Motor neuron (in vitro differentiated cells): ENCODE measurements at regions not wholly inside any gene's neighbourhood (a gene's known extent, or its start where the extent isn't known, plus 50 kb on each side); places are given as distances from the start of the nearest gene placed in this dataset.
"Not testable (repeated sequence)": the region's sequence is repeated elsewhere in the genome, so short reads cannot be mapped to it uniquely, and the experiment has no call there.

Experiments used
- ATAC-seq, 8 experiments: fragments of 200-7000 bp; cut with Tn5 transposase; replicated peaks in 6 of 8; 2 replicates each; pipeline ENCODE4 v1.8.0; 2021; ENCODE audit warnings: mild to moderate bottlenecking in 8 of 8, moderate library complexity in 8 of 8
- H3K27ac ChIP-seq, 2 donors: fragments of 250-450 bp; sonication (Bioruptor Pico); 2 replicates each; pipeline ENCODE4 v1.9.0; 2021; ENCODE audit warnings: antibody characterized with exemption in 2 of 2, mild to moderate bottlenecking in 2 of 2, moderate library complexity in 1 of 2
- H3K4me1 ChIP-seq, 2 donors: fragments of 250-450 bp; sonication (Bioruptor Pico); replicated peaks in 1 of 2; 2 replicates each; pipeline ENCODE4 v1.6.1; 2021; ENCODE audit warnings: antibody characterized with exemption in 2 of 2, mild to moderate bottlenecking in 2 of 2, moderate library complexity in 1 of 2
- H3K4me3 ChIP-seq, 5 donors: fragments of 250-450 bp; sonication (Bioruptor Pico); 2 replicates each; pipeline ENCODE4 v1.9.0; 2021; ENCODE audit warnings: antibody characterized with exemption in 5 of 5, mild to moderate bottlenecking in 5 of 5, moderate library complexity in 4 of 5
- WGBS, 10 experiments: fragments of 450-650 bp; shearing (Covaris generic); methylation state at CpG; one replicate each; pipeline ENCODE4 v1.0.0; 2022; 5-methylcytosine and 5-hydroxymethylcytosine counted together
- in situ Hi-C, 9 experiments: fragments of 400-800 bp; cut with MboI; loops; one replicate each; pipeline ENCODE4 v1.15.0; 2021; ENCODE audit warnings: low sequenced_read_pairs in 9 of 9, low pct_unique_long_range_greater_than_20kb in 2 of 9; ENCODE audit not compliant: unreplicated experiment in 9 of 9

- WGBS, 10 experiments, result 0 to 50% (median 26%) methylated on average over 1 to 2 of the region's 2 CpGs; no CpG with 5 or more reads in 4 of the 10 experiments
- H3K27ac ChIP-seq, result no peak overlapping the region
- ATAC-seq, result peak in 1 of 8 experiments; percentile 31
- H3K4me3 ChIP-seq, result no peak overlapping the region
- in situ Hi-C loops, result no loop called here
- H3K4me1 ChIP-seq, result peaks cover 0 to 13% of the 10 kb centered on the region in 2 donors
Measured at GRCh38 chr3:5343459-5343858, 156.0 kb downstream of the EDEM1 start.

- WGBS, 10 experiments, result 14 to 100% (median 83%) methylated on average over 1 of the region's 1 CpG; no CpG with 5 or more reads in 5 of the 10 experiments
- no peak overlapping the region for H3K27ac ChIP-seq
- ATAC-seq, result no peak
- no peak overlapping the region for H3K4me3 ChIP-seq
- H3K4me1 ChIP-seq, result peaks cover 0 to 13% of the 10 kb centered on the region in 2 donors
- in situ Hi-C loops, result no loop called here
Measured at GRCh38 chr3:5344707-5345106, 157.2 kb downstream of the EDEM1 start.

- Histone ChIP-seq H3K4me3 (no peak overlapping the region), H3K27ac (no peak overlapping the region), H3K4me1 (peaks cover 0 to 13% of the 10 kb centered on the region in 2 donors)
- ATAC-seq, result peak in 1 of 8 experiments; percentile 45
- in situ Hi-C loops, result no loop called here
Measured at GRCh38 chr3:5347486-5347885, 160.0 kb downstream of the EDEM1 start.

GRCh38 chr3:5348229-5348902 lies 160.9 kb downstream of the EDEM1 start:
- H3K27ac ChIP-seq, result no peak overlapping the region
- WGBS, 10 experiments, result 0 to 90% (median 63%) methylated on average over 1 to 5 of the region's 5 CpGs; no CpG with 5 or more reads in 1 of the 10 experiments
- in situ Hi-C loops, result no loop called here
- peaks cover 0 to 9% of the 10 kb centered on the region in 2 donors for H3K4me1 ChIP-seq
- H3K4me3 ChIP-seq, result no peak overlapping the region
- ATAC-seq, result peak in 2 of 8 experiments; percentile 69 to 73

- WGBS, 10 experiments, result 0 to 81% (median 14%) methylated on average over 1 to 2 of the region's 2 CpGs; no CpG with 5 or more reads in 3 of the 10 experiments
- peaks cover 0 to 4% of the 10 kb centered on the region in 2 donors for H3K4me1 ChIP-seq
- in situ Hi-C loops, result no loop called here
- no peak overlapping the region for H3K4me3 ChIP-seq
- ATAC-seq, result no peak
- no peak overlapping the region for H3K27ac ChIP-seq
Measured at GRCh38 chr3:5349343-5349742, 161.8 kb downstream of the EDEM1 start.

- H3K4me1 ChIP-seq, result no peaks in the 10 kb centered on the region
- no peak for ATAC-seq
- in situ Hi-C loops, result no loop called here
- no peak overlapping the region for H3K4me3 ChIP-seq
- 10 to 100% (median 50%) methylated on average over 1 of the region's 1 CpG; no CpG with 5 or more reads in 3 of the 10 experiments for WGBS, 10 experiments
- H3K27ac ChIP-seq, result no peak overlapping the region
Measured at GRCh38 chr3:5357089-5357488, 169.6 kb downstream of the EDEM1 start.

- H3K4me1 ChIP-seq, result no peaks in the 10 kb centered on the region
- 0 to 100% (median 86%) methylated on average over 1 of the region's 1 CpG; no CpG with 5 or more reads in 1 of the 10 experiments for WGBS, 10 experiments
- in situ Hi-C loops, result no loop called here
- H3K27ac ChIP-seq, result no peak overlapping the region
- H3K4me3 ChIP-seq, result no peak overlapping the region
- no peak for ATAC-seq
Measured at GRCh38 chr3:5358911-5359310, 171.4 kb downstream of the EDEM1 start.

- Histone ChIP-seq H3K27ac (no peak overlapping the region), H3K4me1 (no peaks in the 10 kb centered on the region), H3K4me3 (no peak overlapping the region)
- in situ Hi-C loops, result no loop called here
- ATAC-seq, result no peak
- 58 to 100% (median 94%) methylated on average over 1 to 3 of the region's 3 CpGs; no CpG with 5 or more reads in 5 of the 10 experiments for WGBS, 10 experiments
Measured at GRCh38 chr3:5360453-5360852, 172.9 kb downstream of the EDEM1 start.

GRCh38 chr3:5366746-5367145 lies 179.2 kb downstream of the EDEM1 start:
- in situ Hi-C loops, result no loop called here
- no peaks in the 10 kb centered on the region for H3K4me1 ChIP-seq
- no peak overlapping the region for H3K4me3 ChIP-seq
- H3K27ac ChIP-seq, result no peak overlapping the region
- no peak for ATAC-seq

- H3K4me3 ChIP-seq, in situ Hi-C loops, H3K27ac ChIP-seq, H3K4me1 ChIP-seq, ATAC-seq: not testable (repeated sequence)
- 90% methylated on average over 2 of the region's 2 CpGs; no CpG with 5 or more reads in 9 of the 10 experiments for WGBS, 10 experiments
Measured at GRCh38 chr3:5371555-5371954, 184.0 kb downstream of the EDEM1 start.

GRCh38 chr3:5376761-5377160 lies 189.3 kb downstream of the EDEM1 start:
- peak in 1 of 8 experiments; percentile 28 for ATAC-seq
- WGBS, 10 experiments, result 20 to 90% (median 76%) methylated on average over 1 to 5 of the region's 6 CpGs; no CpG with 5 or more reads in 6 of the 10 experiments
- H3K4me3 ChIP-seq, result no peak overlapping the region
- H3K27ac ChIP-seq, result no peak overlapping the region
- in situ Hi-C loops, result no loop called here
- no peaks in the 10 kb centered on the region for H3K4me1 ChIP-seq

- in situ Hi-C loops, H3K4me1 ChIP-seq, H3K4me3 ChIP-seq, H3K27ac ChIP-seq, ATAC-seq: not testable (repeated sequence)
- WGBS, 10 experiments, result 75 to 100% (median 96%) methylated on average over 1 to 3 of the region's 3 CpGs; no CpG with 5 or more reads in 2 of the 10 experiments
Measured at GRCh38 chr3:5379266-5379665, 191.8 kb downstream of the EDEM1 start.

GRCh38 chr3:5383486-5384263 lies 196.2 kb downstream of the EDEM1 start:
- H3K27ac ChIP-seq, H3K4me3 ChIP-seq, H3K4me1 ChIP-seq, ATAC-seq, in situ Hi-C loops: not testable (repeated sequence)
- 25 to 86% (median 71%) methylated on average over 1 to 5 of the region's 12 CpGs; no CpG with 5 or more reads in 4 of the 10 experiments for WGBS, 10 experiments
